Heart left ventricle (tissue), 16 donors: ENCODE measurements at regions not wholly inside any gene's neighbourhood (a gene's known extent, or its start where the extent isn't known, plus 50 kb on each side); places are given as distances from the start of the nearest gene placed in this dataset.

ENCODE experiments used
- ATAC-seq, 4 donors: fragments of 200-7000 bp; cut with Tn5 transposase; one replicate each; pipeline ENCODE4 v1.9.1; 2020 to 2022; ENCODE audit warnings: moderate library complexity in 4 of 4, mild to moderate bottlenecking in 3 of 4, moderate number of reproducible peaks in 1 of 4
- DNase-seq, 5 donors: peaks; one replicate each; pipeline ENCODE4 v3.0.0-alpha.2; 2020
- H3K27ac ChIP-seq, 12 donors: fragments of 200-600 bp; sonication (generic) in 4 of 12; one replicate each; pipeline versions ENCODE4 v1.5.0 to v1.8.0; 2016 to 2022; ENCODE audit warnings: mild to moderate bottlenecking in 2 of 12
- H3K27me3 ChIP-seq, 9 donors: fragments of 200-600 bp; sonication (generic) in 2 of 9; one replicate each; pipeline versions ENCODE4 v1.5.1 to v1.8.0; 2016 to 2022; ENCODE audit warnings: mild to moderate bottlenecking in 3 of 9
- H3K36me3 ChIP-seq, 9 donors: fragments of 200-600 bp; sonication (generic) in 2 of 9; one replicate each; pipeline versions ENCODE4 v1.5.0 to v1.8.0; 2018 to 2022; ENCODE audit warnings: mild to moderate bottlenecking in 2 of 9
- H3K4me1 ChIP-seq, 12 donors: fragments of 200-600 bp; sonication (generic) in 4 of 12; one replicate each; pipeline versions ENCODE4 v1.5.0 to v1.8.0; 2016 to 2022; ENCODE audit warnings: mild to moderate bottlenecking in 3 of 12
- H3K4me3 ChIP-seq, 12 donors: fragments of 200-600 bp; sonication (generic) in 4 of 12; one replicate each; pipeline versions ENCODE4 v1.5.0 to v1.8.0; 2017 to 2022; ENCODE audit warnings: mild to moderate bottlenecking in 9 of 12, moderate library complexity in 4 of 12
- H3K9me3 ChIP-seq, 12 donors: fragments of 200-600 bp; sonication (generic) in 4 of 12; one replicate each; pipeline versions ENCODE4 v1.5.0 to v1.8.0; 2016 to 2022; ENCODE audit warnings: mild to moderate bottlenecking in 1 of 12
- CTCF ChIP-seq, 12 donors: fragments of 200-600 bp; sonication (generic) in 4 of 12; IDR thresholded peaks; one replicate each; pipeline versions ENCODE4 v1.5.0 to v1.8.0; 2018 to 2022; ENCODE audit warnings: antibody characterized with exemption in 12 of 12, mild to moderate bottlenecking in 5 of 12
- POLR2A ChIP-seq, 2 donors: fragments of 450-650 bp; IDR thresholded peaks; one replicate each; pipeline ENCODE4 v1.6.1; 2017; ENCODE audit warnings: antibody characterized with exemption in 2 of 2, mild to moderate bottlenecking in 2 of 2, moderate library complexity in 2 of 2
- WGBS, 4 donors: extraction: QIAGEN DNeasy Blood & Tissue Kit in 2 of 4; methylation state at CpG; one replicate each; pipeline versions ENCODE4 v1.1.5 to v1.1.7; 2013 to 2018; 5-methylcytosine and 5-hydroxymethylcytosine counted together
- intact Hi-C, 10 donors: fragments of 100-400 bp; cut with DNase I; formaldehyde crosslinking; loops; one replicate each; pipeline versions ENCODE4 v1.11.1 to v1.14.2; 2022
- donor health status: ischemic (EF 13 %, LVEDD 7.1; RV severe dilation, severe dysfunction).
- donor health status: healthy with polysubstance abuse.
- donor health status: DM: no; HTN: yes; CAD: no.
- donor health status: DM: no; HTN: no; CAD: no.
- donor health status: ischemic (EF 25% LVEDD 6.9; RV normal size, moderate dysfunction).
- donor health status: ischemic (EF 25% LVEDD 5.7; RV mildly dilated, moderate dysfunction).
- donor health status: healthy.
- donor health status: DM: yes; HTN: yes; CAD: no.
- donor health status: ischemic (EF 35%, LVEDD 5.7; RV mildly dilated, moderate dysfunction).
- donor health status: nonischemic (EF 11% LVEDD 7.7; RV severe dilation, severe dysfunction).
- donor health status: DM: yes; HTN: yes; CAD: no.
- donor health status: PGD.
- donor health status: ischemic (EF 29% LVEDD 5.4; RV normal size, mild dysfunction).
- donor health status: nonischemic (EF 23%, LVEDD 6.1; RV moderate dilation, normal function).

- 65 to 86% (median 67%) methylated on average over 2 of the region's 2 CpGs for WGBS, 4 donors
- no peak overlapping the region for H3K27ac ChIP-seq
- DNase-seq = no peak
- H3K4me3 ChIP-seq = no peak overlapping the region
- no peaks in the 10 kb centered on the region for H3K27me3 ChIP-seq
- peaks cover 0 to 2% (median 0%) of the 10 kb centered on the region in 12 donors for H3K9me3 ChIP-seq
- TF ChIP-seq POLR2A (IDR thresholded peaks at IDR 0.05) = no peak
- no peak for TF ChIP-seq CTCF (IDR thresholded peaks at IDR 0.05)
- ATAC-seq = no peak
- H3K4me1 ChIP-seq = no peaks in the 10 kb centered on the region
- intact Hi-C loops = no loop called here
- no peaks in the 10 kb centered on the region for H3K36me3 ChIP-seq
Observed at GRCh38 chr14:87013583-87013982, 979.4 kb downstream of the GALC start.

GRCh38 chr14:87008965-87009364 lies 984.0 kb downstream of the GALC start:
- Histone ChIP-seq H3K27ac (no peak overlapping the region), H3K4me3 (no peak overlapping the region), H3K27me3 (no peaks in the 10 kb centered on the region), H3K9me3 (peaks cover 0 to 20% (median 0%) of the 10 kb centered on the region in 12 donors), H3K4me1 (no peaks in the 10 kb centered on the region), H3K36me3 (no peaks in the 10 kb centered on the region)
- 83 to 95% (median 92%) methylated on average over 1 of the region's 1 CpG for WGBS, 4 donors
- intact Hi-C loops = no loop called here
- no peak for ATAC-seq
- TF ChIP-seq CTCF (IDR thresholded peaks at IDR 0.05) = no peak
- no peak for TF ChIP-seq POLR2A (IDR thresholded peaks at IDR 0.05)
- no peak for DNase-seq

- H3K9me3 ChIP-seq = peaks cover 0 to 20% (median 0%) of the 10 kb centered on the region in 12 donors
- 52 to 70% (median 53%) methylated on average over 4 of the region's 4 CpGs for WGBS, 4 donors
- DNase-seq (no peak), ATAC-seq (no peak)
- H3K4me1 ChIP-seq = peaks cover 0 to 2% (median 0%) of the 10 kb centered on the region in 12 donors
- TF ChIP-seq POLR2A (IDR thresholded peaks at IDR 0.05) = no peak
- no peak for TF ChIP-seq CTCF (IDR thresholded peaks at IDR 0.05)
- H3K27ac ChIP-seq = no peak overlapping the region
- intact Hi-C loops = no loop called here
- no peaks in the 10 kb centered on the region for H3K27me3 ChIP-seq
- no peak overlapping the region for H3K4me3 ChIP-seq
- H3K36me3 ChIP-seq = no peaks in the 10 kb centered on the region
Observed at GRCh38 chr14:87005280-87005679, 987.7 kb downstream of the GALC start.

- peak overlapping the region in 1 of 12 donors; percentile 4 for H3K4me3 ChIP-seq
- intact Hi-C loops = no loop called here
Observed at GRCh38 chr14:87002776-87003175, 990.2 kb downstream of the GALC start.

More at GRCh38 chr14:87002776-87003175, 990.2 kb downstream of the GALC start:
- H3K27ac ChIP-seq = no peak overlapping the region
- H3K36me3 ChIP-seq = no peaks in the 10 kb centered on the region
- peaks cover 0 to 2% (median 0%) of the 10 kb centered on the region in 12 donors for H3K4me1 ChIP-seq
- no peak for DNase-seq
- 19 to 27% (median 22%) methylated on average over 2 of the region's 2 CpGs for WGBS, 4 donors
- ATAC-seq = no peak
- no peak for TF ChIP-seq POLR2A (IDR thresholded peaks at IDR 0.05)
- TF ChIP-seq CTCF (IDR thresholded peaks at IDR 0.05) = peak in 2 of 12 donors; percentile 13 to 24
- H3K27me3 ChIP-seq = no peaks in the 10 kb centered on the region
- H3K9me3 ChIP-seq = peaks cover 0 to 10% (median 0%) of the 10 kb centered on the region in 12 donors
